OCI-LY7 (cell line): ENCODE measurements at regions not wholly inside any gene's neighbourhood (a gene's known extent, or its start where the extent isn't known, plus 50 kb on each side); places are given as distances from the start of the nearest gene placed in this dataset.

Experiments
- BruUV-seq: library from RNA; stranded (reverse); fragments of 400-500 nt; replicated peaks from 2 replicates; lab custom pipeline; 2021; lab: Mats Ljungman, UMichigan
- CTCF ChIA-PET: fragments of 300-600 bp; sonication (Branson Sonifier 250); formaldehyde crosslinking; loops from one replicate; lab custom pipeline; 2022; ENCODE audit warnings: antibody characterized with exemption; ENCODE audit not compliant: unreplicated experiment; lab: Charles Lee
- POLR2A ChIA-PET: fragments of 300-600 bp; sonication (Branson Sonifier 250); formaldehyde crosslinking; loops from one replicate; lab custom pipeline; 2022; ENCODE audit warnings: antibody characterized with exemption; lab: Charles Lee
- DNase-seq: peaks from one replicate; pipeline ENCODE4 v3.0.0-alpha.2; 2015; ENCODE audit warnings: low spot score
- H2AFZ ChIP-seq: fragments of 200-600 bp; sonication (generic), shearing (Covaris generic); 2 replicates; pipeline ENCODE4 v1.6.1; 2014; ENCODE audit warnings: mild to moderate bottlenecking, antibody characterized with exemption, low read length, moderate library complexity
- H3K27ac ChIP-seq: fragments of 200-600 bp; sonication (generic); 2 replicates; pipeline ENCODE4 v1.5.1; 2014; ENCODE audit warnings: mixed run types, low read depth, mild to moderate bottlenecking, moderate library complexity, low read length, inconsistent platforms; ENCODE audit not compliant: poor library complexity, severe bottlenecking
- H3K36me3 ChIP-seq: fragments of 200-600 bp; sonication (generic); 2 replicates; pipeline ENCODE4 v1.6.1; 2014; ENCODE audit warnings: mild to moderate bottlenecking, antibody characterized with exemption, low read length, moderate library complexity, mixed read lengths; ENCODE audit not compliant: insufficient read depth
- H3K4me1 ChIP-seq: fragments of 200-600 bp; sonication (generic); 2 replicates; pipeline ENCODE4 v1.5.1; 2014; ENCODE audit warnings: mild to moderate bottlenecking, low read length; ENCODE audit not compliant: insufficient read depth, poor library complexity, severe bottlenecking
- H3K4me2 ChIP-seq: fragments of 200-600 bp; sonication (generic); 2 replicates; pipeline ENCODE4 v1.6.1; 2014; ENCODE audit warnings: mild to moderate bottlenecking, low read length
- H3K4me3 ChIP-seq: fragments of 200-600 bp; sonication (generic); 2 replicates; pipeline ENCODE4 v1.5.1; 2014; ENCODE audit warnings: mild to moderate bottlenecking, low read depth, low read length; ENCODE audit not compliant: poor library complexity, severe bottlenecking
- H3K79me2 ChIP-seq: fragments of 200-600 bp; sonication (generic); 2 replicates; pipeline ENCODE4 v1.6.1; 2016; ENCODE audit warnings: low read depth, mild to moderate bottlenecking, low read length, moderate library complexity, mixed read lengths; ENCODE audit not compliant: insufficient read depth
- H3K9me2 ChIP-seq: fragments of 200-600 bp; sonication (generic); 2 replicates; pipeline ENCODE4 v1.6.1; 2016; ENCODE audit warnings: mild to moderate bottlenecking, low read length, mixed read lengths; ENCODE audit not compliant: insufficient read depth
- H3K9me3 ChIP-seq: fragments of 200-600 bp; sonication (generic); 2 replicates; pipeline ENCODE4 v1.6.1; 2014; ENCODE audit warnings: mild to moderate bottlenecking, mixed run types, low read length, mixed read lengths
- H4K20me1 ChIP-seq: fragments of 200-600 bp; sonication (generic); 2 replicates; pipeline ENCODE4 v1.6.1; 2014; ENCODE audit warnings: mild to moderate bottlenecking, antibody characterized with exemption, low read length, moderate library complexity, mixed read lengths; ENCODE audit not compliant: insufficient read depth
- CTCF ChIP-seq: fragments of 200-600 bp; sonication (generic); conservative IDR thresholded peaks from 2 replicates; pipeline ENCODE4 v1.5.1; 2014; ENCODE audit warnings: mild to moderate bottlenecking, antibody characterized with exemption, low read length, moderate library complexity, mixed read lengths
- EZH2phosphoT487 ChIP-seq: fragments of 200-600 bp; sonication (generic); IDR thresholded peaks from 2 replicates; pipeline ENCODE4 v1.6.1; 2018; ENCODE audit warnings: low read depth, borderline replicate concordance, mild to moderate bottlenecking, mixed run types, antibody characterized with exemption, low read length, moderate library complexity, mixed read lengths
- intact Hi-C: fragments of 100-400 bp; cut with micrococcal nuclease; formaldehyde crosslinking; loops from one replicate; pipeline ENCODE4 v1.10.0; 2022; ENCODE audit not compliant: unreplicated experiment

- intact Hi-C loops: no loop called here
- H3K4me3 ChIP-seq: no peak overlapping the region
- H3K36me3 ChIP-seq: no peaks in the 10 kb centered on the region
- no peaks in the 10 kb centered on the region for H4K20me1 ChIP-seq
- H3K27ac ChIP-seq: no peak overlapping the region
- no TSS peak for BruUV-seq
- TF ChIP-seq EZH2phosphoT487 (no peak), CTCF (no peak)
- no peaks in the 10 kb centered on the region for H3K9me3 ChIP-seq
- H3K79me2 ChIP-seq: no peaks in the 10 kb centered on the region
- CTCF ChIA-PET: no interaction called here
- DNase-seq: no peak
- H3K4me2 ChIP-seq: no peak overlapping the region
- H3K4me1 ChIP-seq: no peaks in the 10 kb centered on the region
- POLR2A ChIA-PET: no interaction called here
- H2AFZ ChIP-seq: no peak overlapping the region
- H3K9me2 ChIP-seq: no peaks in the 10 kb centered on the region
These were observed 149.3 kb upstream of the CTTNBP2 start for GRCh38 chr7:118022546-118022945.

- no peak overlapping the region for H3K4me3 ChIP-seq
These were observed 153.6 kb upstream of the CTTNBP2 start for GRCh38 chr7:118026791-118027190.

More at GRCh38 chr7:118026791-118027190, 153.6 kb upstream of the CTTNBP2 start:
- Histone ChIP-seq H3K9me3 (no peaks in the 10 kb centered on the region), H3K9me2 (no peaks in the 10 kb centered on the region), H3K4me1 (no peaks in the 10 kb centered on the region), H3K36me3 (no peaks in the 10 kb centered on the region), H3K27ac (no peak overlapping the region), H3K79me2 (no peaks in the 10 kb centered on the region), H4K20me1 (no peaks in the 10 kb centered on the region), H2AFZ (no peak overlapping the region), H3K4me2 (no peak overlapping the region)
- no peak for DNase-seq
- TF ChIP-seq CTCF: no peak
- no peak for TF ChIP-seq EZH2phosphoT487
- BruUV-seq: no TSS peak
- POLR2A ChIA-PET: interaction anchor here (0.6 kb wide), 1 partner anchor 27 kb away, joined by 3 read pairs; no protein-coding TSS in a partner anchor
- intact Hi-C loops: no loop called here
- CTCF ChIA-PET: no interaction called here
